Osteoblast (primary cell): ENCODE measurements at regions not wholly inside any gene's neighbourhood (a gene's known extent, or its start where the extent isn't known, plus 50 kb on each side); places are given as distances from the start of the nearest gene placed in this dataset.

Experiments used
- DNase-seq: peaks from one replicate; pipeline ENCODE4 v3.0.0; 2011; ENCODE audit warnings: low spot score, mixed read lengths; ENCODE audit not compliant: insufficient read length; ENCODE audit errors: missing footprints
- H2AFZ ChIP-seq: 2 replicates; pipeline ENCODE4 v1.6.0; 2011; ENCODE audit warnings: mild to moderate bottlenecking, low read length
- H3K27ac ChIP-seq: 2 replicates; pipeline ENCODE4 v1.5.1; 2011; ENCODE audit warnings: mild to moderate bottlenecking, low read depth, low read length, moderate library complexity
- H3K27me3 ChIP-seq: 2 replicates; pipeline ENCODE4 v1.6.0; 2012; ENCODE audit warnings: mild to moderate bottlenecking, control low read depth, inconsistent platforms, low read length, moderate library complexity; ENCODE audit not compliant: insufficient read depth
- H3K36me3 ChIP-seq: 2 replicates; pipeline ENCODE4 v1.5.1; 2011; ENCODE audit warnings: mild to moderate bottlenecking, low read length, control low read depth, moderate library complexity; ENCODE audit not compliant: insufficient read depth
- H3K4me1 ChIP-seq: 2 replicates; pipeline ENCODE4 v1.5.1; 2011; ENCODE audit warnings: mild to moderate bottlenecking, low read length, control low read depth, moderate library complexity; ENCODE audit not compliant: insufficient read depth
- H3K4me2 ChIP-seq: 2 replicates; pipeline ENCODE4 v1.6.0; 2011; ENCODE audit warnings: mild to moderate bottlenecking, low read length; ENCODE audit not compliant: insufficient read depth
- H3K4me3 ChIP-seq: fragments of 200-600 bp; sonication (generic); 3 replicates; pipeline ENCODE4 v1.5.1; 2012; ENCODE audit warnings: mild to moderate bottlenecking, low read length, inconsistent platforms; ENCODE audit not compliant: insufficient read depth
- H3K79me2 ChIP-seq: 2 replicates; pipeline ENCODE4 v1.6.0; 2012; ENCODE audit warnings: mild to moderate bottlenecking, low read length, control low read depth, inconsistent platforms; ENCODE audit not compliant: insufficient read depth
- H3K9me3 ChIP-seq: 2 replicates; pipeline ENCODE4 v1.5.1; 2011; ENCODE audit warnings: low read depth, low read length, control low read depth
- H4K20me1 ChIP-seq: 2 replicates; pipeline ENCODE4 v1.6.0; 2012; ENCODE audit warnings: mild to moderate bottlenecking, low read length, control low read depth; ENCODE audit not compliant: insufficient read depth
- TF ChIP-seq, protein P1 (sequence below): IDR thresholded peaks from 2 replicates; pipeline ENCODE4 v1.5.1; 2011; ENCODE audit warnings: mild to moderate bottlenecking, low read depth, low read length, moderate library complexity; ENCODE audit errors: extremely low read depth

DNA sequence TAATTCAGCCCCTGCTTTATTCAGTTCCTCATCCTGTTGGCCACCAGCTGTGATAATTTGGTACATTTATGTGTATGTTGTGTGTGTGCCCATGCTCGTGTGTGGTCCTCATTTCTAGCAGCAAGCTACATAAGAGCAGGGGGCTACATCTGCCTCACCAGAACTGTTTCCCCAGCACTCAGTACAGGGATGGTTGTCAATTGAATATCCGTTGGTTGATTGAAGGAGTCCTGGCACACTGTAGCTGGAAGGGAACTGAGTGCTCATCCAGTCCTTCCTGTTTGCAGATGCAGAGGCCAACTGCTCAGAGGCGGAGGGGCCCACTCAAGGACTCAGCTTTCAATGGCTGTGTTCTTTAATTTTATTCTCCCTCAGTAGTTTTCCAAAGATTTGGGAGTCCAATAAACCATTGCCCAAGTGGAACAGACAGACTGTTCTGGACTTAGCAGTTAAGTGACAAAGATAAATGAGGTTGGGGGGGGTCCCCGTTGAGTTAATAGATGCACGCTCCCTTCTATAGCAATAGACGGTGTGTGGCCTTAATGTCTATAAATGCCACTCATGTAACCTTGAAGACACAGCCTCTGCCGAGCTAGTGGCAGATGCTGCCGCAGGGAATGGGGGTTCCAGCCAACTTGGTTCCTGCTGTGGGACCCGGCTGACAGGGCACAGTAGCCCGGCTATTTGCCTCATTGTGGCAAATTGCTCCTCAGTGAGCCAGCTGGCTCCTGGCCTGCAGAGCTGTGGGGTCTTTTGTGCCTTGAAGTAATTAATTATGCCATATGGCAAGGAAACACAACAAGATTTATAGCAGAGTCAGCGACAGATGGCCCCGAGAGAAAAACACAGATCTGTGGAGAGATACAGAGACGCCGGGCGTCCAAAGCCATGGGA, 71.4 kb upstream of the GRK3 start:
- Histone ChIP-seq H3K9me3 (no peaks in the 10 kb centered on the region), H3K4me3 (no peak overlapping the region), H3K27ac (no peak overlapping the region), H4K20me1 (peaks cover 11% of the 10 kb centered on the region), H3K36me3 (no peaks in the 10 kb centered on the region), H3K4me1 (peaks cover 9% of the 10 kb centered on the region), H3K79me2 (no peaks in the 10 kb centered on the region), H2AFZ (no peak overlapping the region), H3K4me2 (no peak overlapping the region), H3K27me3 (peaks cover 3% of the 10 kb centered on the region)
- DNase-seq: no peak
- TF ChIP-seq, protein P1, sequence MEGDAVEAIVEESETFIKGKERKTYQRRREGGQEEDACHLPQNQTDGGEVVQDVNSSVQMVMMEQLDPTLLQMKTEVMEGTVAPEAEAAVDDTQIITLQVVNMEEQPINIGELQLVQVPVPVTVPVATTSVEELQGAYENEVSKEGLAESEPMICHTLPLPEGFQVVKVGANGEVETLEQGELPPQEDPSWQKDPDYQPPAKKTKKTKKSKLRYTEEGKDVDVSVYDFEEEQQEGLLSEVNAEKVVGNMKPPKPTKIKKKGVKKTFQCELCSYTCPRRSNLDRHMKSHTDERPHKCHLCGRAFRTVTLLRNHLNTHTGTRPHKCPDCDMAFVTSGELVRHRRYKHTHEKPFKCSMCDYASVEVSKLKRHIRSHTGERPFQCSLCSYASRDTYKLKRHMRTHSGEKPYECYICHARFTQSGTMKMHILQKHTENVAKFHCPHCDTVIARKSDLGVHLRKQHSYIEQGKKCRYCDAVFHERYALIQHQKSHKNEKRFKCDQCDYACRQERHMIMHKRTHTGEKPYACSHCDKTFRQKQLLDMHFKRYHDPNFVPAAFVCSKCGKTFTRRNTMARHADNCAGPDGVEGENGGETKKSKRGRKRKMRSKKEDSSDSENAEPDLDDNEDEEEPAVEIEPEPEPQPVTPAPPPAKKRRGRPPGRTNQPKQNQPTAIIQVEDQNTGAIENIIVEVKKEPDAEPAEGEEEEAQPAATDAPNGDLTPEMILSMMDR: no peak

DNA sequence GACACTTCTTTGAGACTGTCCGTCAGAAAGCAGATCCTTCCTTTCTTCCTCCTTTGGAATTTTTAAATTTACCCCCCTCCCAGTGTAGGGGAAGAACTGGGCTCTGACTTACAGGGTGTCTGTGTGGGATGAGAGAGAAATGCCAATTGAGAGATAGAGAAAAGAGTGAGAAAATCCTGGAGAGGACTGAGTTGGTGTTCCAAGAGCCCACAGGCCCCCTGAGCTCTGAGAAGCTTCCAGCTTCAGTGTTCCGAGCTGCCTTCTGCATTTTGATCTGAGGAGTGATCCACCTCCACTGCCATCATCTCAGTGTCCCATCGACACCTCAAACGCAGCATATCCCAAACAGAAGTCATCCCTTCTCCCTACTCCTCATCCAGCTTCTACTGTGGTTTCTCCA, 70.7 kb upstream of the GRK3 start:
- DNase-seq: no peak
- Histone ChIP-seq H4K20me1 (peaks cover 6% of the 10 kb centered on the region), H3K4me3 (no peak overlapping the region), H3K4me1 (peaks cover 2% of the 10 kb centered on the region), H3K79me2 (no peaks in the 10 kb centered on the region), H2AFZ (no peak overlapping the region), H3K36me3 (no peaks in the 10 kb centered on the region), H3K27ac (no peak overlapping the region), H3K4me2 (no peak overlapping the region), H3K9me3 (no peaks in the 10 kb centered on the region), H3K27me3 (peaks cover 3% of the 10 kb centered on the region)
- TF ChIP-seq, protein P1: no peak

DNA sequence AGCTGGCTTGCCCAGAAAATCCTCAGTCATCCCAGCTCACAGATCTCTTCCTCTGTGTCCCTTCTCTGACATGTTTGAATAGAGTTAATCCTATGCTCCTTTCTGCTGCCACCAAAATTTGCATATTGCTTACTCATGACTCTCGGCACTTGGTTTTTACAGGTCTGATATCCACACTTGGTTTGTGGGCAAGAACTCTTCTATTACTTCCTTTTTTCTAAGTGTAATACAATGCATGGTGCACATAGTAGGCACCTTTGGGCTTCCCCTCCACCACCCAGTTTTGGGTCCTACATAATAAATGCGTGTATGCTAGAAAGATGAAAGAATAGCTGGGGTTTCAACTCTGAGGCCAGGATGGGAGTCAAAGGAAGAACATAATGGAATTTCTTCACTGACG, 69.7 kb upstream of the GRK3 start:
- DNase-seq: no peak
- Histone ChIP-seq H3K79me2 (no peaks in the 10 kb centered on the region), H3K4me3 (no peak overlapping the region), H3K4me2 (no peak overlapping the region), H3K4me1 (no peaks in the 10 kb centered on the region), H3K27ac (no peak overlapping the region), H3K27me3 (peaks cover 3% of the 10 kb centered on the region), H3K36me3 (no peaks in the 10 kb centered on the region), H4K20me1 (no peaks in the 10 kb centered on the region), H2AFZ (no peak overlapping the region), H3K9me3 (no peaks in the 10 kb centered on the region)
- TF ChIP-seq, protein P1: no peak

DNA sequence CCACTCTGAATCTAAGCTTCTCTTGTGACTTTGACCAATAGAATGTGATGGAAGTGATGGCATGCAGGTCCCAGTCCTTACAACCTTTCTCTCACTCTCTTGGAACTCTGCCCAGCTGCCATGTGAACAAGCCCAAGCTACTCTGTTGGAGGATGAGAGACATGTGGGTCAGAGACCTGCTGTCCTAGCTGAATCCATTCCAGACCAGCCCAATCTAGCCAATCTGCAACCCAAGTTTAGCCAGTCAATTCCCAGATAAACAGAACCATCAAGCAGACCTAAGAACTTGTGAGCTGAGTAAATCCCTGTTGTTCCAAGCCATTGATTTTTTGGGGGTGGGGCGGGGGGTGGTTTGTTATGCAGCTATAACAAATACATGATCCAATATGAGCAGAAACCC, 69.2 kb upstream of the GRK3 start:
- no peak overlapping the region for H3K4me2 ChIP-seq
- H3K36me3 ChIP-seq: no peaks in the 10 kb centered on the region
- no peak overlapping the region for H3K4me3 ChIP-seq
- no peaks in the 10 kb centered on the region for H3K4me1 ChIP-seq
- H3K27ac ChIP-seq: no peak overlapping the region
- H3K9me3 ChIP-seq: no peaks in the 10 kb centered on the region
- no peak for DNase-seq
- no peak overlapping the region for H2AFZ ChIP-seq
- H4K20me1 ChIP-seq: no peaks in the 10 kb centered on the region
- peaks cover 3% of the 10 kb centered on the region for H3K27me3 ChIP-seq
- TF ChIP-seq, protein P1: no peak
- H3K79me2 ChIP-seq: no peaks in the 10 kb centered on the region
